T-helper 2 cell treated with Interferon-gamma antibody and Interleukin-4, amounts not matched to agents 100 ng/mL and 5 ng/mL, for 36 hours (primary cell): ENCODE measurements at regions not wholly inside any gene's neighbourhood (a gene's known extent, or its start where the extent isn't known, plus 50 kb on each side); places are given as distances from the start of the nearest gene placed in this dataset.

Experiments used
- intact Hi-C: fragments of 100-400 bp; cut with micrococcal nuclease; formaldehyde crosslinking; loops from one replicate; pipeline ENCODE4 v1.15.1; 2023

DNA sequence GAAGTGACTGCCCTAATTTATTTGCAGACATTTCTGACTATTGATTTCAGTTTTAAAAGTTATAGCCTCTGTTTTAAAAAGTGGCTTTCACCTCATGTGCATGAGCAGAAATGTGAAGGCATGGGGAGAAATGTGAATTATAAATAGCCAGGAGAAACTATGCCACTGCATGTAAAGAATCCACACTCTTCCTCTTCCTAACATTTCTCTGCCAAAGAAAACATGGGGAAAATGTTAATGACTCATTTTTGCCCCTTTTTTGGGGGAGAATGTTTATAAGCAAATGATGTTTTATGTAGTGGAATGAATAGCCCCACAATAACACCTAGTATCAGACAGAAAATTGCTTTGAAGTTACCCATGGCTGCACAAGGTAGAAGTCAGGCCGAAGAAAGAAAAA lies 249.0 kb upstream of the TANK start:
- intact Hi-C loops, result loop anchor here (10.0 kb wide), 1 partner anchor 796 kb away; no protein-coding TSS in a partner anchor

DNA sequence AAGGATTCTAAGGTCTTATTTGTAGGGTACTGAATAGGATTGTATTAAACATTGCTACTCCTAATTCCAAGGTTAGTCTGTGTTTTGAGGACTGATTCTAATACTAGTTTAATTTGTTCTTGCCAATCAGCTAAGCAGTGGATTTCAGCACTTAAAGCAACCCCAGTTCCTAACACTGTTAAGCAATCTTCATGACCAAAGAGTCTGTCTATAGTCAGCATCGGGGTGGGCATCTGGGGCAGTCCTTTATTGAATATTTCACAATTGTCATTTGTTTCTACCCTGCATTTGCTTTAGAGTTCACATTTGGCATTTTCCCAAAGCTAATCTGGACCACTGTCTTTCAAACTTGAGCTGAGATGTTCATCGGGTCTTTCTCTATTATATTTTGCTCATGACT lies 248.0 kb upstream of the TANK start:
- intact Hi-C loops, result loop anchor here (10.0 kb wide), 1 partner anchor 797 kb away; no protein-coding TSS in a partner anchor

- intact Hi-C loops, result loop anchor here (10.0 kb wide), 1 partner anchor 799 kb away; no protein-coding TSS in a partner anchor
Measured at GRCh38 chr2:160913323-160913722, 246.9 kb upstream of the TANK start.

- intact Hi-C loops, result loop anchor here (10.0 kb wide), 1 partner anchor 799 kb away; no protein-coding TSS in a partner anchor
Measured at GRCh38 chr2:160914217-160914616, 246.0 kb upstream of the TANK start.

GRCh38 chr2:160916300-160916699 lies 243.9 kb upstream of the TANK start:
- intact Hi-C loops, result loop anchor here (10.0 kb wide), 1 partner anchor 801 kb away; no protein-coding TSS in a partner anchor

- intact Hi-C loops, result loop anchor here (2.0 to 10.0 kb wide), 2 partner anchors 593 to 803 kb away; no protein-coding TSS in a partner anchor
Measured at GRCh38 chr2:160917850-160918249, 242.4 kb upstream of the TANK start.

- intact Hi-C loops, result loop anchor here (2.0 to 10.0 kb wide), 2 partner anchors 593 to 803 kb away; no protein-coding TSS in a partner anchor
Measured at GRCh38 chr2:160918258-160918657, 242.0 kb upstream of the TANK start.

DNA sequence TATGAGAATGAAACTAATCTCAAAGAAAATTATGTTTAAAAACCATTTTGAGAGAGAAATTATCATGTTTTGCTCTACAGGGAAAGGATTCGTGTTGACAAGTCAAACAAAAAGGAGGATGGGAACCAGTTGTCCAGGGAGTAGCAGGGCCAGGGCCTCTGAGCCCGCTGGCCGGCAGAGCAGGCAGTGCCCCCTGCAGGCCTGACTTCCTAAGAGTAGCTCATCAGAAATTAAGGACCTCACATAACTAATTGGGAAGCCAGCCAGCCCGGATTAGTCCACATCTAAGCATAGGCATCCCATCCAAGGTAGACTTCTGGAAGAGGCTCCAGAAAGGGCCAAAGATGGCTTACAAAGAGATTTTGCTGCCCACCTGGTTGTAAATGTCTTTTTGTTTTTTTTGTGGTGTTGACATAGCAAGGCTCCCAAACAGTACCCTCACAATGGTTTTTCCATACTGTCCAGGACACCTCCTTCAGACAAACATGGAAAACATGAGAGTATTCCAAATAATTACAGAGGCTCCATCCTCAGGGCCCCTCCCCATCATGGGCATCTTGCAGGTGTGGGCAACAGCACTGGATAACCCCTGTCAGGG lies 241.2 kb upstream of the TANK start:
- intact Hi-C loops, result loop anchor here (2.0 to 10.0 kb wide), 2 partner anchors 594 to 804 kb away; no protein-coding TSS in a partner anchor

DNA sequence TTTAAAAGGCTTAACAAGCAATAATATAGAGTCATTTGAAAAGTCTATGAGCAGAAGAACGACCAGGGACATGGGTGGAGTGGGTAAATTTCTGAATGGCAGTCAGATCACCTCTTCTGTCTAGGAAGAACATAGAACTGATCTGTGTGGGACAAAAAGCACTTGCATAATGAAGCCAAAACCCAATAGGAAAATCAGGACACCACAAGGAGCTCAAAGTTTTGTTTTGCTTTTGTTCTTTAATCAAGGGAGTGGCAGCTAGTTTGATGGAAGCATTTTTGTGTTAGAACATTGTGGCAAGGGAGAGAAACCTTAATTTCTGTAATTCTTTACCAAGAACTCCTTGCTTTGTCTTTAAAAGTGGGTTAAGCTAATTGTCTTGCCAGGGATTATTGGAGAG lies 240.2 kb upstream of the TANK start:
- intact Hi-C loops, result no loop called here

- intact Hi-C loops, result no loop called here
Measured at GRCh38 chr2:160920791-160921303, 239.4 kb upstream of the TANK start.

DNA sequence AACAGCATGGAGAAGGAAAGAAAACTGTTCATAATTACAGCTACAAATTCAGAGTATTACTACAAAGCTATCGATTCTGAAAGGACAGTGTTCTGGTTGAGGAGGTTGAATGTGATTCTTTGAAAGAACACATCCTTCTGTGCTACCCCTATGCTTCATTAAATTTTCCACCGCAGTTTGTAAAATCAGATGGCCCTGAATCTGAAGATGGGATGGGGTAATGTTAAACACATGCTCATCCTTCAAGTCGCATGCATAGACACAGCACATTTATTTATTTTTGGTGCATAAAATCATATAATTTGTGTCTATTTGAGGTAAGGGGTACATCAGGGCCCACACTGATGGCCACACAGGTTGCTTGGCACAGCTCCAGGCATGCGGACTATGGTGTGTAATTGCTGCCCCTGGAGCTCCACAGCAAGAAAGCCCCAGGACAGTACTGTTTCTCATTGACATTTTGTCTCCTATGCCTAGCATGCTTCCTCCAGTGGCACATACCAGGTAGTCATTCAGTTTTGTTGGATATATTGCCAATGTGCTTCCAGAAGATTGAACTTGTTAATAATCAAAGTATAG lies 238.8 kb upstream of the TANK start:
- intact Hi-C loops, result no loop called here

DNA sequence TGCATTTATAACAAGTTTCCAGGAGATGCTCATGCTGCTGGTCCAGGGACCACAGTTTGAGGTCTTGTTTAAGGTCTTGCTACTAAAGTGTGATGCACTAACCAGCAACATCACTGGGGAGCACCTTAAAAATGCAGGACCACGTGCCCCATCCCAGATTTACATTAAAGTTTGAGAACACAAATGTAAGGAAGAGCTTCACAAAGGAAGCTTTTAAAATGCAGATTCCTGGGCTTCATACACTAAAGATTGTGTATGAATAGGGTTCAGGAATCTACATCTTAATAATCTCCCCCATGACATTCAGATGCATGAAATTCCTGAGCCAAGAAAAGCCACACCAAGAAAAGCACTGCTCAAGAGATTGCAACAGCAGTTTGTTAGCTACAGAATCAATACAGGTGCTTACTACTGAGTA lies 235.3 kb upstream of the TANK start:
- intact Hi-C loops, result no loop called here

- intact Hi-C loops, result no loop called here
Measured at GRCh38 chr2:160925956-160926355, 234.3 kb upstream of the TANK start.

GRCh38 chr2:160927324-160927723 lies 232.9 kb upstream of the TANK start:
- intact Hi-C loops, result no loop called here

GRCh38 chr2:160928854-160929301 lies 231.3 kb upstream of the TANK start:
- intact Hi-C loops, result no loop called here

DNA sequence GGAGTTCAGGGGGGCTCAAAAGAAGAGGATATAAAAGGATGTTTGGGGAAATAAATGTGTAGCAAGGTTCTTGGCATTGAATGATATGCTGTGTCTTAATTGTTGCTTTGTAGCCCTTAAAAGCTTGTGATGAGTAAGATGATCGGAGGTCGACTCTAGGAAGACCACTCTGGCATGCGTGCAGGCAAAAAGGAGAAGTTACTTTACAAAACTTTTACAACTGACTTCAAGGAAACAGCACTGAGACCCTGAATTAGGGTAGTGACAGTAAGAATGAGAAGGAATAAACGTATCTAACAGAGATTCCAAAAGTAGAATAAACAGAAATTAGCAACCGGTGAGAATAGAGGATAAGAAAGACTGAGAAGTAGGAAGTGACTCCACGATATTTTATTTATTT lies 228.7 kb upstream of the TANK start:
- intact Hi-C loops, result no loop called here

DNA sequence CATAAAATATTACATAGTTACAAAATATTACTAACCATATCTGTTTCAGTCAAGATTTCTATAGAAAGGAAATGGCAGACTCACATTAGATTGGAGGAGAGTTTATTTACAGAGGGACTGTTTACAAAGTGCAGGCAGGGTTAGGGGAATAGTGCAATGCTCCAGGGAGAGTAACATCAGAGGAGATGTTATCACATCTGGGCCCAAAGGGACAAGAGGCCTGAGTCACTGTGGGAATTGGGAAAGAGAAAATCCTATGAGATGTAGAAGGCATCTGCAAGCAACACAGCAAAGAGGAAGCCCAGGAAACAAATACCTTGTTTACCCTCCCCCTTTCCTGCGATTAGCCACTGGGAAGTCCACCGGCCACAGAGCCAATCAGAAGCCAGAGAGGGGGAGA lies 227.3 kb upstream of the TANK start:
- intact Hi-C loops, result no loop called here

GRCh38 chr2:160934263-160934662 lies 226.0 kb upstream of the TANK start:
- intact Hi-C loops, result no loop called here

- intact Hi-C loops, result no loop called here
Measured at GRCh38 chr2:160934991-160935390, 225.2 kb upstream of the TANK start.

GRCh38 chr2:160936044-160936806 lies 224.0 kb upstream of the TANK start:
- intact Hi-C loops, result no loop called here

GRCh38 chr2:160940271-160940670 lies 220.0 kb upstream of the TANK start:
- intact Hi-C loops, result no loop called here

GRCh38 chr2:160940699-160941098 lies 219.5 kb upstream of the TANK start:
- intact Hi-C loops, result no loop called here
